Keratinocyte (primary cell): ENCODE measurements at regions not wholly inside any gene's neighbourhood (a gene's known extent, or its start where the extent isn't known, plus 50 kb on each side); places are given as distances from the start of the nearest gene placed in this dataset.

Experiments
- DNase-seq: peaks from one replicate; pipeline ENCODE4 v3.0.0-alpha.2; 2011; ENCODE audit warnings: low read depth, missing footprints, low spot score
- FAIRE-seq: peaks from 2 replicates; lab custom pipeline; 2011; peaks lifted over from hg19 to GRCh38; lab: Jason Lieb, UNC
- H2AFZ ChIP-seq: 2 replicates; pipeline ENCODE4 v1.6.0; 2012; ENCODE audit warnings: low read length, control low read depth, inconsistent platforms; ENCODE audit not compliant: control insufficient read depth
- H3K27ac ChIP-seq: 2 replicates; pipeline ENCODE4 v1.5.1; 2011; ENCODE audit warnings: low read length; ENCODE audit not compliant: control insufficient read depth, insufficient read depth
- H3K27me3 ChIP-seq: 3 replicates; pipeline ENCODE4 v1.6.0; 2011; ENCODE audit warnings: low read length; ENCODE audit not compliant: control insufficient read depth, insufficient read depth; ENCODE audit errors: extremely low read depth
- H3K36me3 ChIP-seq, 2 experiments: 2 replicates in 1 of 2; 3 replicates in 1 of 2; pipeline ENCODE4 v1.5.1; 2011; ENCODE audit warnings: low read length in 2 of 2, mild to moderate bottlenecking in 1 of 2; ENCODE audit not compliant: control insufficient read depth in 2 of 2, insufficient read depth in 2 of 2; ENCODE audit errors: extremely low read depth in 1 of 2
- H3K4me1 ChIP-seq: 3 replicates; pipeline ENCODE4 v1.5.1; 2011; ENCODE audit warnings: low read length; ENCODE audit not compliant: control insufficient read depth, insufficient read depth; ENCODE audit errors: extremely low read depth
- H3K4me2 ChIP-seq: 3 replicates; pipeline ENCODE4 v1.6.0; 2011; ENCODE audit warnings: low read depth, low read length; ENCODE audit not compliant: control insufficient read depth, insufficient read depth; ENCODE audit errors: extremely low read depth
- H3K4me3 ChIP-seq, 3 experiments: fragments of 200-600 bp in 1 of 3; sonication (generic) in 1 of 3; 2 replicates in 2 of 3; 3 replicates in 1 of 3; pipeline ENCODE4 v1.5.1; 2011 to 2016; ENCODE audit warnings: low read length in 3 of 3, mild to moderate bottlenecking in 3 of 3, control low read depth in 2 of 3, inconsistent platforms in 1 of 3, low read depth in 1 of 3, mixed read lengths in 1 of 3, mixed run types in 1 of 3, moderate library complexity in 1 of 3; ENCODE audit not compliant: control insufficient read depth in 2 of 3, insufficient read depth in 2 of 3; ENCODE audit errors: extremely low read depth in 1 of 3
- H3K79me2 ChIP-seq: 2 replicates; pipeline ENCODE4 v1.6.0; 2012; ENCODE audit warnings: low read length; ENCODE audit not compliant: control insufficient read depth, insufficient read depth
- H3K9ac ChIP-seq: 3 replicates; pipeline ENCODE4 v1.6.0; 2011; ENCODE audit warnings: low read length; ENCODE audit not compliant: control insufficient read depth, insufficient read depth; ENCODE audit errors: extremely low read depth
- H3K9me1 ChIP-seq: 3 replicates; pipeline ENCODE4 v1.6.0; 2011; ENCODE audit warnings: low read length; ENCODE audit not compliant: control insufficient read depth, insufficient read depth; ENCODE audit errors: extremely low read depth
- H3K9me3 ChIP-seq: 2 replicates; pipeline ENCODE4 v1.5.1; 2012; ENCODE audit warnings: low read depth, low read length; ENCODE audit not compliant: control insufficient read depth
- H4K20me1 ChIP-seq: 3 replicates; pipeline ENCODE4 v1.6.0; 2011; ENCODE audit warnings: low read length; ENCODE audit not compliant: control insufficient read depth, insufficient read depth; ENCODE audit errors: extremely low read depth
- CTCF ChIP-seq, 3 experiments: IDR thresholded peaks in 1 of 3; conservative IDR thresholded peaks in 1 of 3; optimal IDR thresholded peaks in 1 of 3; 2 replicates in 2 of 3; 3 replicates in 1 of 3; pipeline versions ENCODE3 to v1.5.1; 2011; ENCODE audit warnings: low read length in 3 of 3, mild to moderate bottlenecking in 3 of 3, moderate library complexity in 2 of 3, control low read depth in 1 of 3, inconsistent platforms in 1 of 3; ENCODE audit not compliant: insufficient read depth in 2 of 3; ENCODE audit errors: extremely low read depth in 1 of 3
- EZH2 ChIP-seq: IDR thresholded peaks from one replicate; pipeline ENCODE4 v1.6.1; 2012; ENCODE audit warnings: inconsistent platforms, mild to moderate bottlenecking, low read length, moderate library complexity
- dilution Hi-C: fragments of 300-500 bp; cut with MboI; formaldehyde crosslinking; loops from one replicate; pipeline ENCODE4 v1.7.0; 2020; ENCODE audit warnings: low sequenced_read_pairs; ENCODE audit not compliant: extremely low pct_ligation_motif_present

- Histone ChIP-seq H3K27me3 (no peaks in the 10 kb centered on the region), H3K4me1 (no peaks in the 10 kb centered on the region), H3K9me1 (no peaks in the 10 kb centered on the region), H3K36me3 (no peaks in the 10 kb centered on the region), H3K4me2 (no peak overlapping the region), H3K79me2 (no peaks in the 10 kb centered on the region), H3K9ac (no peak overlapping the region), H3K27ac (no peak overlapping the region), H4K20me1 (no peaks in the 10 kb centered on the region), H2AFZ (no peak overlapping the region), H3K4me3 (no peak overlapping the region), H3K9me3 (no peaks in the 10 kb centered on the region)
- FAIRE-seq = no peak
- TF ChIP-seq EZH2 (no peak), CTCF (optimal IDR thresholded peaks at IDR 0.05 in 1 of 3, IDR thresholded peaks at IDR 0.05 in 1 of 3, conservative IDR thresholded peaks at IDR 0.05 in 1 of 3; ENCODE audit: extremely low read depth in 1 of 3, insufficient read depth in 2 of 3, low read length in 3 of 3) (no peak)
- dilution Hi-C loops = no loop called here
- no peak for DNase-seq
Measured at GRCh38 chr5:3538886-3539285, 56.7 kb upstream of the IRX1 start.

GRCh38 chr5:3537942-3538341 lies 57.7 kb upstream of the IRX1 start:
- Histone ChIP-seq H3K27me3 (no peaks in the 10 kb centered on the region), H3K9ac (no peak overlapping the region), H3K9me1 (no peaks in the 10 kb centered on the region), H3K36me3 (no peaks in the 10 kb centered on the region), H3K9me3 (no peaks in the 10 kb centered on the region), H3K27ac (no peak overlapping the region), H4K20me1 (no peaks in the 10 kb centered on the region), H3K4me2 (no peak overlapping the region), H3K79me2 (no peaks in the 10 kb centered on the region), H3K4me3 (no peak overlapping the region), H2AFZ (no peak overlapping the region), H3K4me1 (no peaks in the 10 kb centered on the region)
- no peak for FAIRE-seq
- TF ChIP-seq EZH2 (no peak), CTCF (optimal IDR thresholded peaks at IDR 0.05 in 1 of 3, IDR thresholded peaks at IDR 0.05 in 1 of 3, conservative IDR thresholded peaks at IDR 0.05 in 1 of 3; ENCODE audit: extremely low read depth in 1 of 3, insufficient read depth in 2 of 3, low read length in 3 of 3) (no peak)
- dilution Hi-C loops = no loop called here
- no peak for DNase-seq
